H9 (cell line): ENCODE measurements at regions not wholly inside any gene's neighbourhood (a gene's known extent, or its start where the extent isn't known, plus 50 kb on each side); places are given as distances from the start of the nearest gene placed in this dataset.

Experiments used
- DNase-seq: peaks from one replicate; pipeline ENCODE4 v3.0.0-alpha.2; 2017
- H2AFZ ChIP-seq: one replicate; pipeline ENCODE4 v1.6.1; 2013; ENCODE audit warnings: mild to moderate bottlenecking, low read length, control low read depth, moderate library complexity
- H2AK5ac ChIP-seq: 2 replicates; pipeline ENCODE4 v1.6.1; 2013; ENCODE audit warnings: low read length, control low read depth, mixed read lengths; ENCODE audit not compliant: insufficient read length
- H2BK120ac ChIP-seq: one replicate; pipeline ENCODE4 v1.6.1; 2013; ENCODE audit warnings: low read depth, mild to moderate bottlenecking, low read length, control low read depth, inconsistent platforms; ENCODE audit not compliant: poor library complexity, severe bottlenecking
- H2BK12ac ChIP-seq: 2 replicates; pipeline ENCODE4 v1.6.1; 2013; ENCODE audit warnings: low read length, control low read depth, mixed read lengths, low read depth; ENCODE audit not compliant: insufficient read length
- H2BK15ac ChIP-seq: 2 replicates; pipeline ENCODE4 v1.6.1; 2013; ENCODE audit warnings: low read depth, low read length, control low read depth
- H2BK20ac ChIP-seq: one replicate; pipeline ENCODE4 v1.6.1; 2013; ENCODE audit warnings: low read depth, mild to moderate bottlenecking, low read length, control low read depth, inconsistent platforms; ENCODE audit not compliant: poor library complexity, severe bottlenecking
- H2BK5ac ChIP-seq: 2 replicates; pipeline ENCODE4 v1.6.1; 2013; ENCODE audit warnings: low read length, control low read depth, mixed read lengths; ENCODE audit not compliant: insufficient read length
- H3K14ac ChIP-seq: 2 replicates; pipeline ENCODE4 v1.6.1; 2013; ENCODE audit warnings: low read length, control low read depth; ENCODE audit not compliant: insufficient read depth
- H3K18ac ChIP-seq: 2 replicates; pipeline ENCODE4 v1.6.1; 2013; ENCODE audit warnings: low read depth, mild to moderate bottlenecking, mixed read lengths, low read length, control low read depth; ENCODE audit not compliant: insufficient read length
- H3K23ac ChIP-seq: 2 replicates; pipeline ENCODE4 v1.6.1; 2013; ENCODE audit warnings: low read length, control low read depth, mixed read lengths, low read depth; ENCODE audit not compliant: insufficient read length
- H3K23me2 ChIP-seq: 2 replicates; pipeline ENCODE4 v1.6.1; 2013; ENCODE audit warnings: low read depth, mild to moderate bottlenecking, mixed read lengths, low read length, control low read depth; ENCODE audit not compliant: insufficient read length, poor library complexity, severe bottlenecking
- H3K27ac ChIP-seq: 2 replicates; pipeline ENCODE4 v1.5.1; 2013; ENCODE audit warnings: low read length, control low read depth, mixed read lengths, low read depth; ENCODE audit not compliant: insufficient read length
- H3K27me3 ChIP-seq: 2 replicates; pipeline ENCODE4 v1.6.1; 2013; ENCODE audit warnings: low read length, control low read depth, inconsistent platforms; ENCODE audit not compliant: insufficient read depth
- H3K4ac ChIP-seq: 2 replicates; pipeline ENCODE4 v1.6.1; 2013; ENCODE audit warnings: low read depth, mild to moderate bottlenecking, control low read depth, inconsistent platforms, low read length, moderate library complexity
- H3K4me1 ChIP-seq: 2 replicates; pipeline ENCODE4 v1.6.1; 2013; ENCODE audit warnings: low read length, control low read depth, inconsistent platforms; ENCODE audit not compliant: insufficient read depth
- H3K4me2 ChIP-seq: 2 replicates; pipeline ENCODE4 v1.6.1; 2013; ENCODE audit warnings: low read length, control low read depth, mixed read lengths; ENCODE audit not compliant: insufficient read length, insufficient read depth
- H3K56ac ChIP-seq: 2 replicates; pipeline ENCODE4 v1.6.1; 2013; ENCODE audit warnings: low read depth, mild to moderate bottlenecking, mixed read lengths, low read length, control low read depth; ENCODE audit not compliant: insufficient read length
- H3K79me1 ChIP-seq: 2 replicates; pipeline ENCODE4 v1.6.1; 2013; ENCODE audit warnings: low read depth, mild to moderate bottlenecking, moderate library complexity, low read length, control low read depth, inconsistent platforms; ENCODE audit not compliant: insufficient read depth, poor library complexity, severe bottlenecking
- H3K79me2 ChIP-seq: 2 replicates; pipeline ENCODE4 v1.6.1; 2013; ENCODE audit warnings: low read length, control low read depth, inconsistent platforms; ENCODE audit not compliant: insufficient read depth
- H3K9ac ChIP-seq: 2 replicates; pipeline ENCODE4 v1.6.1; 2013; ENCODE audit warnings: low read length, control low read depth, mixed read lengths; ENCODE audit not compliant: insufficient read length; ENCODE audit errors: extremely low read depth
- H3K9me3 ChIP-seq: one replicate; pipeline ENCODE4 v1.6.1; 2013; ENCODE audit warnings: low read depth, low read length, inconsistent platforms; ENCODE audit not compliant: control insufficient read depth
- H3T11ph ChIP-seq: one replicate; pipeline ENCODE4 v1.6.1; 2013; ENCODE audit warnings: mild to moderate bottlenecking, low read length, control low read depth, inconsistent platforms
- H4K20me1 ChIP-seq: one replicate; pipeline ENCODE4 v1.6.1; 2013; ENCODE audit not compliant: control insufficient read depth, insufficient read length, insufficient read depth
- H4K5ac ChIP-seq: 2 replicates; pipeline ENCODE4 v1.6.1; 2013; ENCODE audit warnings: low read depth, mild to moderate bottlenecking, mixed read lengths, low read length, control low read depth; ENCODE audit not compliant: insufficient read length
- H4K8ac ChIP-seq: replicated peaks from 2 replicates; pipeline ENCODE4 v1.6.1; 2013; ENCODE audit warnings: low read length, control low read depth, mixed read lengths, low read depth; ENCODE audit not compliant: insufficient read length
- H4K91ac ChIP-seq: 2 replicates; pipeline ENCODE4 v1.6.1; 2013; ENCODE audit warnings: low read depth, mild to moderate bottlenecking, moderate library complexity, mixed read lengths, low read length, control low read depth; ENCODE audit not compliant: insufficient read length
- H3K27ac Mint-ChIP-seq, 3 experiments: 2 replicates in 2 of 3; 3 replicates in 1 of 3; pipeline ENCODE4 v1.8.0; 2020 to 2021; ENCODE audit warnings: mixed read lengths in 3 of 3, mild to moderate bottlenecking in 1 of 3, moderate library complexity in 1 of 3
- H3K27me3 Mint-ChIP-seq: 2 replicates; pipeline ENCODE4 v1.8.0; 2021; ENCODE audit warnings: low read depth, mild to moderate bottlenecking, moderate library complexity, mixed read lengths
- H3K36me3 Mint-ChIP-seq, 3 experiments: 2 replicates in 2 of 3; 3 replicates in 1 of 3; pipeline ENCODE4 v1.8.0; 2020 to 2021; ENCODE audit warnings: low read depth in 3 of 3, mixed read lengths in 3 of 3; ENCODE audit not compliant: insufficient read depth in 1 of 3
- H3K4me1 Mint-ChIP-seq, 2 experiments: 2 replicates each; pipeline ENCODE4 v1.8.0; 2020; ENCODE audit warnings: mixed read lengths in 2 of 2
- H3K4me3 Mint-ChIP-seq, 2 experiments: 2 replicates in 1 of 2; 3 replicates in 1 of 2; pipeline ENCODE4 v1.8.0; 2020 to 2021; ENCODE audit warnings: mild to moderate bottlenecking in 2 of 2, mixed read lengths in 2 of 2, moderate library complexity in 1 of 2
- H3K9me3 Mint-ChIP-seq, 2 experiments: 2 replicates in 1 of 2; 3 replicates in 1 of 2; pipeline ENCODE4 v1.8.0; 2020; ENCODE audit warnings: mild to moderate bottlenecking in 2 of 2, mixed read lengths in 2 of 2, moderate library complexity in 1 of 2
- WGBS: extraction: QIAGEN DNeasy Blood & Tissue Kit; methylation state at CpG from one replicate; pipeline ENCODE4 v1.1.7; 2013; ENCODE audit warnings: missing lambda C conversion rate, low lambda C conversion rate, mixed read lengths; ENCODE audit not compliant: insufficient read length; ENCODE audit errors: extremely low coverage; 5-methylcytosine and 5-hydroxymethylcytosine counted together
- TF ChIP-seq, protein P1 (sequence below): fragments of 200-600 bp; sonication (generic); conservative IDR thresholded peaks from 3 replicates; pipeline ENCODE4 v1.8.0; 2021; ENCODE audit warnings: antibody characterized with exemption, mild to moderate bottlenecking

DNA sequence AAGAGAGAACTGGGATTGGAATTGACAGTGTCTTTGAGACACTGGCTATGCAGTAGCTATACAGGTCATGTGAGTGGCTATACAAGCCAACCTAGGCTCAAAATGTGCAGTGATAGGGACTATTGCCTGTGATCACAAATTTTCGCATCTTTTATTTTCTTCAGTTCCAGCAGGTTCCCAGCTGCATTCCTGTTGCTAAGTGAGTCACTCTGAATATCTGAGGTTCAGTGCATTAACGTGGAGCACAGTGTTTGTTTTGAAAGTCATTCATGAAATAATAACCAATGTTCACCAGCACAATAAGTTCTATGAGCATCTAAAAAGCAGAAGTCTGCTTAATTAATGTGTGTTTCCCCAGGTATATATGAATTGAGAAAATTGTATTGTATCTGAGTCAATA lies 1236.0 kb upstream of the CELF2 start:
- H2AK5ac ChIP-seq = no peak overlapping the region
- no peak overlapping the region for H3K4ac ChIP-seq
- H3K9me3 Mint-ChIP-seq = no peaks in the 10 kb centered on the region
- no peaks in the 10 kb centered on the region; a peak in 1 of 7 replicates for H3K36me3 Mint-ChIP-seq
- H3K4me1 ChIP-seq = no peaks in the 10 kb centered on the region; the same call in 1 of the 2 replicates
- no peak overlapping the region for H2BK15ac ChIP-seq
- no peak overlapping the region for H2BK120ac ChIP-seq
- no peak overlapping the region for H3K18ac ChIP-seq
- H3T11ph ChIP-seq = no peak overlapping the region
- H3K27me3 ChIP-seq = no peaks in the 10 kb centered on the region
- no peak overlapping the region for H3K27ac Mint-ChIP-seq
- no peak overlapping the region for H2AFZ ChIP-seq
- H3K4me2 ChIP-seq = no peak overlapping the region
- TF ChIP-seq, protein P1, sequence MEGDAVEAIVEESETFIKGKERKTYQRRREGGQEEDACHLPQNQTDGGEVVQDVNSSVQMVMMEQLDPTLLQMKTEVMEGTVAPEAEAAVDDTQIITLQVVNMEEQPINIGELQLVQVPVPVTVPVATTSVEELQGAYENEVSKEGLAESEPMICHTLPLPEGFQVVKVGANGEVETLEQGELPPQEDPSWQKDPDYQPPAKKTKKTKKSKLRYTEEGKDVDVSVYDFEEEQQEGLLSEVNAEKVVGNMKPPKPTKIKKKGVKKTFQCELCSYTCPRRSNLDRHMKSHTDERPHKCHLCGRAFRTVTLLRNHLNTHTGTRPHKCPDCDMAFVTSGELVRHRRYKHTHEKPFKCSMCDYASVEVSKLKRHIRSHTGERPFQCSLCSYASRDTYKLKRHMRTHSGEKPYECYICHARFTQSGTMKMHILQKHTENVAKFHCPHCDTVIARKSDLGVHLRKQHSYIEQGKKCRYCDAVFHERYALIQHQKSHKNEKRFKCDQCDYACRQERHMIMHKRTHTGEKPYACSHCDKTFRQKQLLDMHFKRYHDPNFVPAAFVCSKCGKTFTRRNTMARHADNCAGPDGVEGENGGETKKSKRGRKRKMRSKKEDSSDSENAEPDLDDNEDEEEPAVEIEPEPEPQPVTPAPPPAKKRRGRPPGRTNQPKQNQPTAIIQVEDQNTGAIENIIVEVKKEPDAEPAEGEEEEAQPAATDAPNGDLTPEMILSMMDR = no peak
- H3K79me1 ChIP-seq = no peaks in the 10 kb centered on the region
- no peak overlapping the region for H3K9ac ChIP-seq
- DNase-seq = no peak
- no peak overlapping the region for H3K14ac ChIP-seq
- H4K20me1 ChIP-seq = no peaks in the 10 kb centered on the region
- no peak overlapping the region for H3K4me3 Mint-ChIP-seq
- H3K23me2 ChIP-seq = no peaks in the 10 kb centered on the region
- H2BK20ac ChIP-seq = no peak overlapping the region
- H3K56ac ChIP-seq = no peak overlapping the region
- no peak overlapping the region for H4K91ac ChIP-seq
- H3K23ac ChIP-seq = no peak overlapping the region
- H4K5ac ChIP-seq = no peak overlapping the region
- no peak overlapping the region for H2BK12ac ChIP-seq
- H3K27ac ChIP-seq = no peak overlapping the region
- no peak overlapping the region for H2BK5ac ChIP-seq
- peaks cover 5 to 9% of the 10 kb centered on the region in 2 experiments for H3K4me1 Mint-ChIP-seq
- WGBS = no CpG with 5 or more reads among the region's 2 CpGs
- H4K8ac ChIP-seq = no peak overlapping the region
- no peaks in the 10 kb centered on the region for H3K27me3 Mint-ChIP-seq
- no peaks in the 10 kb centered on the region for H3K79me2 ChIP-seq
- H3K9me3 ChIP-seq = no peaks in the 10 kb centered on the region
